ENCODE measurements at regions not wholly inside any gene's neighbourhood (a gene's known extent, or its start where the extent isn't known, plus 50 kb on each side); places are given as distances from the start of the nearest gene placed in this dataset.

DNA sequence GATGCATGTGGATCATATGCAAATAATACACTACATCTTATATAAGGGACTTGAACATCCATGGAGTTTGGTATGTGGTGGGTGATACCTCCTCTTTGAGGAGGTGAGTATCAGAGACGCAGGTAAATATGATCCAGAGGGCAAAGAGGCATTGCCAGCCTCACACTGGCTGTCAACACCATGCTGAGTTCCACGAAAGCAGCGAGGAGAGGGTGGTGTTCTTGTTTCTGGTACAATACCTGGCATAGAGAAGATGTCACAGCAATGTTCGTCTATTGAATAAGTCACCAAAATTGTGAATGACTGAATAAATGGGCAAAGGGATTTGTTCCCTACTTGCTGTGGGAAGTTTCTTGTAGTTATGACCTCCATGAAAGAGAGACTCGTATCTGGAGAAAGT is 182.2 kb downstream of the SNRPN start:
- DNase-seq (ENCODE audit: low spot score in 2 of 2): no peak
- no peak overlapping the region for H3K4me3 ChIP-seq (ENCODE audit: low read depth, poor library complexity, severe bottlenecking)
- whole genome bisulfite sequencing, 2 donors: 64 to 67% methylated on average over 5 of the region's 5 CpGs
- TF ChIP-seq, protein P1, sequence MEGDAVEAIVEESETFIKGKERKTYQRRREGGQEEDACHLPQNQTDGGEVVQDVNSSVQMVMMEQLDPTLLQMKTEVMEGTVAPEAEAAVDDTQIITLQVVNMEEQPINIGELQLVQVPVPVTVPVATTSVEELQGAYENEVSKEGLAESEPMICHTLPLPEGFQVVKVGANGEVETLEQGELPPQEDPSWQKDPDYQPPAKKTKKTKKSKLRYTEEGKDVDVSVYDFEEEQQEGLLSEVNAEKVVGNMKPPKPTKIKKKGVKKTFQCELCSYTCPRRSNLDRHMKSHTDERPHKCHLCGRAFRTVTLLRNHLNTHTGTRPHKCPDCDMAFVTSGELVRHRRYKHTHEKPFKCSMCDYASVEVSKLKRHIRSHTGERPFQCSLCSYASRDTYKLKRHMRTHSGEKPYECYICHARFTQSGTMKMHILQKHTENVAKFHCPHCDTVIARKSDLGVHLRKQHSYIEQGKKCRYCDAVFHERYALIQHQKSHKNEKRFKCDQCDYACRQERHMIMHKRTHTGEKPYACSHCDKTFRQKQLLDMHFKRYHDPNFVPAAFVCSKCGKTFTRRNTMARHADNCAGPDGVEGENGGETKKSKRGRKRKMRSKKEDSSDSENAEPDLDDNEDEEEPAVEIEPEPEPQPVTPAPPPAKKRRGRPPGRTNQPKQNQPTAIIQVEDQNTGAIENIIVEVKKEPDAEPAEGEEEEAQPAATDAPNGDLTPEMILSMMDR (IDR thresholded peaks at IDR 0.05): no peak
- TF ChIP-seq POLR2A (IDR thresholded peaks at IDR 0.05): no peak
- intact Hi-C loops (cut with DNase I; ENCODE audit: low total_unique reads): loop anchor here (10.0 kb wide), 1 partner anchor 358 kb away; no protein-coding TSS in a partner anchor

DNA sequence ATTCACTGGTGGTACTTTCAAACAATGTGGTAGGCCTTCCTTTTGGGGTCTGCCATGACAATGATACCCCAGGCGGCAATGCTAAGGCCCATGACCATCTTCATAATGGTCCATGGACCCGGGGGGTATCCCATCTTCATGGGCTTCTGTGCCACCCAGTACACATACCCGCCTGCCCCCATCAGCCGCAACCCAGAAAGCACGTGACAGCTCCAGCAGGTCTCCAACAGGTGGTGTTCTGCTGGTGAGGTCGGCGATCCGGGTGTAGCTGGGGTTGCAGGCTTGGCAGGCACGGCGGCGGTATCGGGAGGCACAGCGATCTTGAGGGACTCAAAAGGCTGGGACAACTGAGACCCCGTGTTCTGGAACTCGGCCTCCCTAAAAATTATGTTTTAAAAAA is 214.5 kb downstream of the SNRPN start:
- H3K4me3 ChIP-seq (ENCODE audit: low read depth, poor library complexity, severe bottlenecking): no peak overlapping the region
- 87 to 94% methylated on average over 15 of the region's 15 CpGs for WGBS, 2 donors
- TF ChIP-seq POLR2A (IDR thresholded peaks at IDR 0.05): no peak
- TF ChIP-seq, protein P1 (IDR thresholded peaks at IDR 0.05): no peak
- peak; percentile 9 to 76 for DNase-seq (ENCODE audit: low spot score in 2 of 2)
- intact Hi-C loops (cut with DNase I; ENCODE audit: low total_unique reads): no loop called here

GRCh38 chr15:25170113-25170731 is 215.4 kb downstream of the SNRPN start:
- DNase-seq (ENCODE audit: low spot score in 2 of 2): no peak
- intact Hi-C loops (cut with DNase I; ENCODE audit: low total_unique reads): no loop called here
- TF ChIP-seq, protein P1 (IDR thresholded peaks at IDR 0.05): no peak
- no peak for TF ChIP-seq POLR2A (IDR thresholded peaks at IDR 0.05)
- 82 to 86% methylated on average over 13 to 15 of the region's 19 CpGs for WGBS, 2 donors
- no peak overlapping the region for H3K4me3 ChIP-seq (ENCODE audit: low read depth, poor library complexity, severe bottlenecking)

DNA sequence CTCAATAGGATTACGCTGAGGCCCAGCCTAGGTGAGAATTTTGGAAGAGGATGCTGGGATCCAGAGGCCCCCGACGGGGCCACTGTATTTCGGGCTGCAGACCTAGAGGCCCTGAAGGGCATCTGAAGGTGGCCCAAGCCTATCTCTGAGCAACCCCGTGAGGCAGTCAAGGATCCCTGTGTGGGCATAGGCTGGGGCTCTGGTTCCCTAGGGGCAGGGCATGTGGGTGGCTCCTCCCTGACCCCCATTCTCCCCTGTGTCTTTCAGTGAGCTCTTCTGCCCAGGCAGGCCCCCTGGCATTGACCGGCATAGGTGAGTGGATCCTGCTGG is 216.0 kb downstream of the SNRPN start:
- 76 to 92% methylated on average over 6 of the region's 6 CpGs for WGBS, 2 donors
- intact Hi-C loops (cut with DNase I; ENCODE audit: low total_unique reads): no loop called here
- no peak for DNase-seq (ENCODE audit: low spot score in 2 of 2)
- H3K4me3 ChIP-seq (ENCODE audit: low read depth, poor library complexity, severe bottlenecking): no peak overlapping the region
- TF ChIP-seq, protein P1 (IDR thresholded peaks at IDR 0.05): no peak
- TF ChIP-seq POLR2A (IDR thresholded peaks at IDR 0.05): no peak

- intact Hi-C loops (cut with DNase I; ENCODE audit: low total_unique reads): no loop called here
- peak in 1 of 2 donors; percentile 78 for DNase-seq (ENCODE audit: low spot score in 2 of 2)
Observed at GRCh38 chr15:25171111-25171811, 216.5 kb downstream of the SNRPN start.

More at GRCh38 chr15:25171111-25171811, 216.5 kb downstream of the SNRPN start:
- 84 to 91% methylated on average over 9 to 10 of the region's 10 CpGs for WGBS, 2 donors
- TF ChIP-seq, protein P1 (IDR thresholded peaks at IDR 0.05): no peak
- no peak for TF ChIP-seq POLR2A (IDR thresholded peaks at IDR 0.05)
- H3K4me3 ChIP-seq (ENCODE audit: low read depth, poor library complexity, severe bottlenecking): no peak overlapping the region
